ENCODE measurements at regions not wholly inside any gene's neighbourhood (a gene's known extent, or its start where the extent isn't known, plus 50 kb on each side); places are given as distances from the start of the nearest gene placed in this dataset.
"Not testable (repeated sequence)": the region's sequence is repeated elsewhere in the genome, so short reads cannot be mapped to it uniquely, and the experiment has no call there.

- Histone ChIP-seq H3K36me3 (replicated peaks; ENCODE audit: insufficient read depth, low read depth) (no peaks in the 10 kb centered on the region), H3K9me2 (replicated peaks; ENCODE audit: insufficient read depth) (no peaks in the 10 kb centered on the region), H3K27ac (no peak overlapping the region), H3K4me2 (no peak overlapping the region), H3K9me3 (ENCODE audit: low read depth) (no peaks in the 10 kb centered on the region), H4K20me1 (ENCODE audit: insufficient read depth, poor library complexity, severe bottlenecking) (no peaks in the 10 kb centered on the region), H3K4me1 (ENCODE audit: insufficient read depth) (no peaks in the 10 kb centered on the region), H3K4me3 (no peak overlapping the region), H3K79me2 (no peaks in the 10 kb centered on the region), H3K27me3 (no peaks in the 10 kb centered on the region), H2AFZ (no peak overlapping the region)
- no peak for DNase-seq (ENCODE audit: low spot score)
- WGBS (ENCODE audit: low lambda C conversion rate, missing lambda C conversion rate): 87% methylated on average over 4 of the region's 4 CpGs
- TF ChIP-seq, protein P1, sequence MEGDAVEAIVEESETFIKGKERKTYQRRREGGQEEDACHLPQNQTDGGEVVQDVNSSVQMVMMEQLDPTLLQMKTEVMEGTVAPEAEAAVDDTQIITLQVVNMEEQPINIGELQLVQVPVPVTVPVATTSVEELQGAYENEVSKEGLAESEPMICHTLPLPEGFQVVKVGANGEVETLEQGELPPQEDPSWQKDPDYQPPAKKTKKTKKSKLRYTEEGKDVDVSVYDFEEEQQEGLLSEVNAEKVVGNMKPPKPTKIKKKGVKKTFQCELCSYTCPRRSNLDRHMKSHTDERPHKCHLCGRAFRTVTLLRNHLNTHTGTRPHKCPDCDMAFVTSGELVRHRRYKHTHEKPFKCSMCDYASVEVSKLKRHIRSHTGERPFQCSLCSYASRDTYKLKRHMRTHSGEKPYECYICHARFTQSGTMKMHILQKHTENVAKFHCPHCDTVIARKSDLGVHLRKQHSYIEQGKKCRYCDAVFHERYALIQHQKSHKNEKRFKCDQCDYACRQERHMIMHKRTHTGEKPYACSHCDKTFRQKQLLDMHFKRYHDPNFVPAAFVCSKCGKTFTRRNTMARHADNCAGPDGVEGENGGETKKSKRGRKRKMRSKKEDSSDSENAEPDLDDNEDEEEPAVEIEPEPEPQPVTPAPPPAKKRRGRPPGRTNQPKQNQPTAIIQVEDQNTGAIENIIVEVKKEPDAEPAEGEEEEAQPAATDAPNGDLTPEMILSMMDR (IDR thresholded peaks at IDR 0.05; ENCODE audit: poor library complexity): no peak
- TF ChIP-seq EZH2phosphoT487 (IDR thresholded peaks at IDR 0.05; ENCODE audit: low read depth, severe bottlenecking, unreplicated experiment) (no peak), EZH2 (IDR thresholded peaks at IDR 0.05; ENCODE audit: borderline replicate concordance) (no peak)
Observed at GRCh38 chr2:185274718-185275484, 463.7 kb upstream of the FSIP2 start.

- H3K9me3 ChIP-seq (ENCODE audit: low read depth); H2AFZ ChIP-seq; DNase-seq (ENCODE audit: low spot score); H3K36me3 ChIP-seq (replicated peaks; ENCODE audit: insufficient read depth, low read depth); H3K27ac ChIP-seq; H3K4me1 ChIP-seq (ENCODE audit: insufficient read depth); H3K79me2 ChIP-seq; H4K20me1 ChIP-seq (ENCODE audit: insufficient read depth, poor library complexity, severe bottlenecking); H3K9me2 ChIP-seq (replicated peaks; ENCODE audit: insufficient read depth); H3K27me3 ChIP-seq; H3K4me2 ChIP-seq; H3K4me3 ChIP-seq: not testable (repeated sequence)
- 61% methylated on average over 3 of the region's 3 CpGs for WGBS (ENCODE audit: low lambda C conversion rate, missing lambda C conversion rate)
Observed at GRCh38 chr2:185275979-185276378, 462.6 kb upstream of the FSIP2 start.

DNA sequence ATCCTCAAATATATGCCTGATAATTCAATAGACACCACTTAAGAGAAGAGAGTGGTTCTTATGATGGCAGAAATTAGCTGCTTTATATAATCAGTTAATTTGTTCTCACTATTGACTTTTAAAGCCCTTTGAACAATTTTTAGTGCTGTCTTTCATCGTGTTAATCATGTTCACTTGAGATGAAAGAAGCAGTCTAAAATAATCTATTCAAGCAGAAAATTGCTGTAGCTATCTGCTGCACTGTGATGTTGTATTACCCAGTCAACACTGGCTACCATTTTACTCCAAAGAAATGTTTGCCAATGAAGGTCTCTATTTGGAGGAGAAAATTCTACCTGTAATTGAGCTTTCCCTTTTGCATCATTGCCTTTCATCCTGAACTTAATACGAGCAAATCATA, 459.8 kb upstream of the FSIP2 start:
- Histone ChIP-seq H3K9me2 (replicated peaks; ENCODE audit: insufficient read depth) (no peaks in the 10 kb centered on the region), H2AFZ (no peak overlapping the region), H3K79me2 (no peaks in the 10 kb centered on the region), H4K20me1 (ENCODE audit: insufficient read depth, poor library complexity, severe bottlenecking) (no peaks in the 10 kb centered on the region), H3K4me1 (ENCODE audit: insufficient read depth) (no peaks in the 10 kb centered on the region), H3K36me3 (replicated peaks; ENCODE audit: insufficient read depth, low read depth) (no peaks in the 10 kb centered on the region), H3K27me3 (no peaks in the 10 kb centered on the region), H3K4me2 (no peak overlapping the region), H3K4me3 (no peak overlapping the region), H3K27ac (no peak overlapping the region), H3K9me3 (ENCODE audit: low read depth) (no peaks in the 10 kb centered on the region)
- TF ChIP-seq, protein P1 (IDR thresholded peaks at IDR 0.05; ENCODE audit: poor library complexity): no peak
- TF ChIP-seq EZH2phosphoT487 (IDR thresholded peaks at IDR 0.05; ENCODE audit: low read depth, severe bottlenecking, unreplicated experiment): no peak
- no peak for TF ChIP-seq EZH2 (IDR thresholded peaks at IDR 0.05; ENCODE audit: borderline replicate concordance)
- DNase-seq (ENCODE audit: low spot score): no peak
- 82% methylated on average over 2 of the region's 2 CpGs for WGBS (ENCODE audit: low lambda C conversion rate, missing lambda C conversion rate)

DNA sequence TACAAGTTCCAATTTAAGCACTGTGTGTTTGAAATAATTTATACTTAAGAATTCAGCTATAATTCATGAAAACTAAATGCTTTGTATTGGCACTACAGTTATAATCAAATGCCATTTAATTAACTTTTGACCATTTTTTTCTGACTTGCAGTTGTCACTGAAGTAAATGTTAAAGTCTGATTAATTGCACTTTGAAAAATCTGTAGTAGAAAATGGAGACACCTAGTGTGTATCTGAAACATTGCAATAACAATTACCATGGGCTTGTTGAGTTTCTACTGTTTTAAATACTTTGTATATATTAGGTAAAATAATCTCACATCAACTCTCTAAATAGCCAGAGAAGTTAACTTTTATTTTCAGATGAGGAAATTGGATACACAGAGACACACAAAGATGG, 458.6 kb upstream of the FSIP2 start:
- no peak for DNase-seq (ENCODE audit: low spot score)
- H3K79me2 ChIP-seq: no peaks in the 10 kb centered on the region
- TF ChIP-seq, protein P1 (IDR thresholded peaks at IDR 0.05; ENCODE audit: poor library complexity): peak; percentile 74
- TF ChIP-seq EZH2 (IDR thresholded peaks at IDR 0.05; ENCODE audit: borderline replicate concordance) (no peak), EZH2phosphoT487 (IDR thresholded peaks at IDR 0.05; ENCODE audit: low read depth, severe bottlenecking, unreplicated experiment) (no peak)
- H3K9me3 ChIP-seq (ENCODE audit: low read depth): no peaks in the 10 kb centered on the region
- no peak overlapping the region for H3K4me3 ChIP-seq
- no peaks in the 10 kb centered on the region for H4K20me1 ChIP-seq (ENCODE audit: insufficient read depth, poor library complexity, severe bottlenecking)
- no peaks in the 10 kb centered on the region for H3K9me2 ChIP-seq (replicated peaks; ENCODE audit: insufficient read depth)
- no peaks in the 10 kb centered on the region for H3K36me3 ChIP-seq (replicated peaks; ENCODE audit: insufficient read depth, low read depth)
- H3K27me3 ChIP-seq: no peaks in the 10 kb centered on the region
- H3K4me1 ChIP-seq (ENCODE audit: insufficient read depth): no peaks in the 10 kb centered on the region
- no peak overlapping the region for H3K27ac ChIP-seq
- no peak overlapping the region for H2AFZ ChIP-seq
- no peak overlapping the region for H3K4me2 ChIP-seq

Data from hepatocyte (in vitro differentiated cells).